ENCODE measurements at regions not wholly inside any gene's neighbourhood (a gene's known extent, or its start where the extent isn't known, plus 50 kb on each side); places are given as distances from the start of the nearest gene placed in this dataset.

GRCh38 chr3:160057331-160057730 is 68.7 kb downstream of the IL12A start:
- TF ChIP-seq POLR2A (IDR thresholded peaks at IDR 0.05), result no peak
- TF ChIP-seq CTCF (IDR thresholded peaks at IDR 0.05), result no peak

Data from prostate gland (tissue), 2 donors.